ENCODE measurements at regions not wholly inside any gene's neighbourhood (a gene's known extent, or its start where the extent isn't known, plus 50 kb on each side); places are given as distances from the start of the nearest gene placed in this dataset.
A peak's percentile ranks its signal among the peaks of the same experiment; 100 is the strongest.

- TF ChIP-seq CTCF (IDR thresholded peaks at IDR 0.05) (no peak), POLR2A (IDR thresholded peaks at IDR 0.05) (no peak)
- no peak for DNase-seq
- Histone ChIP-seq H3K27ac (no peak overlapping the region), H3K9me3 (no peaks in the 10 kb centered on the region), H3K36me3 (no peaks in the 10 kb centered on the region), H3K4me3 (no peak overlapping the region), H3K4me1 (peaks cover 0 to 4% (median 0%) of the 10 kb centered on the region in 4 donors), H3K27me3 (no peaks in the 10 kb centered on the region)
- peak in 2 of 4 donors; percentile 47 to 51 for ATAC-seq
- intact Hi-C loops (cut with DNase I), result no loop called here
These were observed 53.7 kb upstream of the CD36 start for GRCh38 chr7:80584778-80585177.

- H3K36me3 ChIP-seq, result no peaks in the 10 kb centered on the region
- peaks cover 0 to 4% (median 0%) of the 10 kb centered on the region in 4 donors for H3K4me1 ChIP-seq
- no peak for TF ChIP-seq POLR2A (IDR thresholded peaks at IDR 0.05)
- no peak for TF ChIP-seq CTCF (IDR thresholded peaks at IDR 0.05)
- WGBS (ENCODE audit: insufficient coverage, low coverage, low lambda C conversion rate, missing lambda C conversion rate), result 50% methylated on average over 1 of the region's 1 CpG
- no peaks in the 10 kb centered on the region for H3K27me3 ChIP-seq
- ATAC-seq, result no peak
- no peak overlapping the region for H3K4me3 ChIP-seq
- H3K27ac ChIP-seq, result no peak overlapping the region
- no peaks in the 10 kb centered on the region for H3K9me3 ChIP-seq
- intact Hi-C loops (cut with DNase I), result no loop called here
- DNase-seq, result no peak
These were observed 50.9 kb upstream of the CD36 start for GRCh38 chr7:80587538-80587937.

- Histone ChIP-seq H3K4me3 (no peak overlapping the region), H3K9me3 (no peaks in the 10 kb centered on the region), H3K27me3 (no peaks in the 10 kb centered on the region), H3K4me1 (peaks cover 0 to 4% (median 0%) of the 10 kb centered on the region in 4 donors), H3K36me3 (no peaks in the 10 kb centered on the region), H3K27ac (no peak overlapping the region)
- WGBS (ENCODE audit: insufficient coverage, low coverage, low lambda C conversion rate, missing lambda C conversion rate), result 75% methylated on average over 3 of the region's 3 CpGs
- TF ChIP-seq CTCF (IDR thresholded peaks at IDR 0.05) (no peak), POLR2A (IDR thresholded peaks at IDR 0.05) (no peak)
- no peak for DNase-seq
- intact Hi-C loops (cut with DNase I), result no loop called here
- ATAC-seq, result no peak
These were observed 49.9 kb upstream of the CD36 start for GRCh38 chr7:80588591-80588990.

Data from right lobe of liver (tissue), 6 donors.